ENCODE measurements at regions not wholly inside any gene's neighbourhood (a gene's known extent, or its start where the extent isn't known, plus 50 kb on each side); places are given as distances from the start of the nearest gene placed in this dataset.

GRCh38 chr12:107283652-107284051 is 190.3 kb upstream of the CRY1 start:
- ATAC-seq = no peak

- no peak for ATAC-seq
Observed at GRCh38 chr12:107284692-107285091, 191.3 kb upstream of the CRY1 start.

GRCh38 chr12:107287436-107288413 is 194.4 kb upstream of the CRY1 start:
- no peak for ATAC-seq

- ATAC-seq = no peak
Observed at GRCh38 chr12:107288414-107289127, 195.2 kb upstream of the CRY1 start.

GRCh38 chr12:107291018-107291417 is 197.7 kb upstream of the CRY1 start:
- ATAC-seq = no peak

- peak; percentile 84 for ATAC-seq
Observed at GRCh38 chr12:107296681-107297089, 203.3 kb upstream of the CRY1 start.

- no peak for ATAC-seq
Observed at GRCh38 chr12:107302649-107303341, 209.4 kb upstream of the CRY1 start.

DNA sequence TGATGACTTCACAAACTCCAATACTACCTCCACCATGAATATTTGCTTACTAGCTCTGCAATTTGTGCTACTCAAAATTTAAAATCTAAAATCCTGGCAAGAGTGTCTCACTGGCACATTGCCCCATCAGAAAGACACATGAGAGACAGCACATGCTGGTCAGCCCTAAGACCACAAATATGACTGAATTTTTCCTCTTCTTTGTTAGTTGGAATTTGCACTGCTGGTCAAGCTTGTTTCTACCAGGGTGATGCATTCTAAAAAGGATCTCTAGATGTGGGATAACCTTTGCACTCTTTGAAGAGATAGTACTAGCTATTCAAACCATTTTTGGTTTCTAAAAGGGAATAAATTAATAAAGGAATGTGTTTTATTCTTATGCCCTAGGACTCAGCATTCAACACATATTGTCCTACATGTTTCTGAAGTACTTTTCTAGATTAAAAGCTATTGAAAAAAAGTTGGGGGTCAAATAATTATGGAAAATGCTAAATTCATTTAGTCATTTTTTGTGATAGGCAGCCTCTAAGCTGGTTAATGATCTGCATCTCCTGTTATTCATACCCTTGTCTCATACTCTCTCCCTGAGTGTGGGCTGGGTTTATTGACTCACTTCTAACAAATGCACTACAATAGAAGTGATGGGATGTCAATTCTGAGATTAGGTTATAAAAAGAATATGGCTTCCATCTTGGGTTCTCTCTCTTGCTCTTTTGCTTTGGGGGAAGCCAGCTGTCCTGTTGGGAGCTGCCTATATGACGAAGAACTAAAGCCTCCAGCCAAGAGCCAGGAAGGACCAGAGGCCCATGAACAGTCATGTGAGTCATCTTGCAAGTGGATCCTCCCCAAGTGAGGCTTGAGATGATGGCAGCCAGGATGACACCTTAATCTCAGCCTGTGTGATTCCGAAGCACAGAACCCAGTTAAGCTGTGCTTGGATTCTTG is 211.5 kb upstream of the CRY1 start:
- peak; percentile 59 for ATAC-seq

DNA sequence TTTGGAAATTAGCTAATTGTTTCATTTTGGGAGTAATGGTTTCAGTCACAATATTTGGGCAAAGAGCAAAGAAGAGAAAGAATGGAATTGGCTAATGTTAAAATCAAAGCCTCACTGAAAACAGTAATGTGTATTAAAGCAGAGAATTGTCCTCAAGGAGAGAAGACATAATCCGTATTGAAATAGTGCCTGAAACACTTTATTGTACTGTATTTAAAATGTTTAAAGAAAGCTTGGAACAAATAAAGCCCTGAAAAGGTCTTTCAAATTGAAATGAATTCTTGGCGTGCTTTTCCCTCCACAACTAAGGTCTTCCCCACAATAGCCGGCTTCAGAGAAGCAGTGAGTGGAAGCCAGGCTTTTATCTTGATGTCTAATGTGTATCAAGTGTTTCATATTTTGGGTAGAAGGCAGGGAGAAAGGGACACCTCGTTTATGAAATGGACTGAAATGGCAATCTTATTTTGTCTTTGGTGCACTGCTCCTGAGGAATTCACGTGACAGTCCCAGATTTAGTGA is 212.9 kb upstream of the CRY1 start:
- ATAC-seq = no peak

DNA sequence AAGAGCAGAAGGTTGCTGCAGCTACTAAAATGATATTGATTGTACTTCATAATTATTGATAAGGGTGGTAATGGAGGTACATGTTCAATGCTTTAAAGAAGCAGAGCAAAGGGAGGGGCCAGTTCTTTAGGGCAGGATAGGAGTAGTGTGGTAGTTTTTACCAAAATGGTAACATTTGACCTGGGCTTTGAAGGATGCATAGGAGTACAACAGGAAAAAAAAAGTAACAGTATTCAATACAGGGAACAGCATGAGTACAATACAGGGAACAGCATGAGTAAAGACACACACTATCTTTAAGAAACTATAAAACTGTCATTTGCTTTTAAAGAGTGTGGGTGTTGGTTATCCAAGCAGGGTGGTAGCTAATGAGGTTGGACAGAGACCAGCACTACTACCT is 215.0 kb upstream of the CRY1 start:
- ATAC-seq = no peak

DNA sequence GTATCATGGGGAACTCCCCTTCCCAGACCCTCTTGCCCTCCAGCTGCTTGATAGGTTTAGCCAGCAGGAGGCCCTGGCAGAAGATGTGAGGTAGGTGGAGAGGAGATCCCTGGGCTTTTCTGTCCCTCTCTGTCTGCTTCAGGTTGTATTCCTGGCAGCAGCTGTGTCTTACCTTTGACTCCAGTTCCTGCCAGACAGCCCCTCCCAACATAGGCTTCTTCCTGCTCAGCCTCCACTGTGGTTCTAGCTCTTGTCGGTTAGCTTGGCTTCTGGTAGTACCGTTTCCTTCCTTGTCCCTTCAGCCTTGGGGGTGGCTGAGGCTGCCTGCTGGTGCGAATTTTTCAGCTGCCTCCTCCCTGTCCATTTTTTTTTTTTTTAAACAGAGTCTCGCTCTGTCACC is 215.7 kb upstream of the CRY1 start:
- ATAC-seq = no peak

DNA sequence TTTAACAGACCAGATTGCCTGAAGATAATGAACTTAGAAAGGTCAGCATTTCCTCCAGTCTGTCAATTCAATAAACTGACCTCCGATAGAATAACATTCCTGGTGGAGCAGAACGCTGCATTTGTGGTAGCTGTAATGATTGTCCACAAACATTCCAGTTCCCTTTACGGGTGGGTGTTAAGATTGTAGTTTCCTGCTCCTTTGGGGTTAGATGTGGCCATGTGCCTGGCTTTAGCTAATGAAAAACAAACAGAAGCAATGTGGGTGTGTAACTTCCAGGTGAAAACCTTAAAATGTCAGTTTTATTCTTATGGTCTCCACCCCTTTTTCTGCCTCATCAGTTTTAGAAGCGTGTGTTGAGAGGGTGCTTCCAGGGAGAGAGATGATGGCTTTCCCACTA is 217.3 kb upstream of the CRY1 start:
- ATAC-seq = no peak

DNA sequence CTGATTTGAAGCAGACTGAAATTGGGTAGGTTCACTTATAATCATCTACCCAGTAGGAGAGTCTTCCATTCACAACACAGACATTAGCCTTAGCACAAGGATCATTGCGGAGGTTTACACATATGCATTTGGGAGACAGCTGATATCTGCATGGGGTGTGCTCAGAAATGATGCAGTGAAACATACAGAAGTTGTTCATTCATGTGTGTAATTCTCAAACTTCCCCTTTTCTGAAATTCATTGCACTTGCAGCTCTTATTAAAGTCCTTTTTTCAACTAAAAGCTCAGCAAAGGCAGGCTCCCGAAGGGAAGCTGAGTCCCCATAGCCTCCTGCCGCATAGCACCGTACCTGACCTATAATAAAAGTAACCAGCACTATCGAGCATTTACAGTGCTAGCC is 218.3 kb upstream of the CRY1 start:
- no peak for ATAC-seq

- peak; percentile 84 for ATAC-seq
Observed at GRCh38 chr12:107317751-107318555, 224.6 kb upstream of the CRY1 start.

DNA sequence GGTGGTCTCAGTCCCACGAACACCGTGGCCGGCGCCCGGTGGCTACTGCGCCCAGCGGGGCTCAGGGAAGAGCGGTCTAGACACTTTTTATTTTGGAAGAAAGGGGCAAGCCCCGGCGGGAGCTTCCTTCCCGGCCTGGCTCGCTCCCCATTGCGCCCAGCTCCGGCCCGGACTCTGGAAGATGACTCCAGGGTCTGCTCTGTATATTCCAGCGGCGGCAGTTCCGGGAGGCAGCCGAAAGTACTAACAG is 225.1 kb upstream of the CRY1 start:
- no peak for ATAC-seq

DNA sequence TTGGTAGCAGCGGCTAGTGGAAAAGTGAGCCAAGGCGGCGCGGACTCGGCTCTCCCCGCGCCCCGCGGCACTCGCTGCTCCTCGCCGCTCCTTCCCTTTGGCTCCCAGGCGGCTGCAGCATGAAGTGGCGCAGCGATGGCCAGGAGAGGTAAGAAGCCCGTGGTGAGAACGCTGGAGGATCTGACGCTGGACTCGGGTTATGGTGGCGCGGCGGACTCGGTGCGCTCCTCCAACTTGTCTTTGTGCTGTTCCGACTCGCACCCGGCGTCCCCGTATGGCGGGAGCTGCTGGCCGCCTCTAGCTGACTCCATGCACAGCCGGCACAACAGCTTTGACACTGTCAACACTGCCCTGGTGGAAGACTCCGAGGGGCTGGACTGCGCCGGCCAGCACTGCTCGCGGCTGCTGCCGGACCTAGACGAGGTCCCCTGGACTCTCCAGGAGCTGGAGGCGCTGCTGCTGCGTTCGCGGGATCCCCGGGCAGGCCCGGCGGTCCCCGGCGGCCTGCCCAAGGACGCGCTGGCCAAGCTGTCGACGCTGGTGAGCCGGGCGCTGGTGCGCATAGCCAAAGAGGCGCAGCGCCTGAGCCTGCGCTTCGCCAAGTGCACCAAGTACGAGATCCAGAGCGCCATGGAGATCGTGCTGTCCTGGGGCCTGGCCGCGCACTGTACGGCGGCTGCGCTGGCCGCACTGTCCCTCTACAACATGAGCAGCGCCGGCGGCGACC is 225.6 kb upstream of the CRY1 start:
- peak; percentile 4 for ATAC-seq

DNA sequence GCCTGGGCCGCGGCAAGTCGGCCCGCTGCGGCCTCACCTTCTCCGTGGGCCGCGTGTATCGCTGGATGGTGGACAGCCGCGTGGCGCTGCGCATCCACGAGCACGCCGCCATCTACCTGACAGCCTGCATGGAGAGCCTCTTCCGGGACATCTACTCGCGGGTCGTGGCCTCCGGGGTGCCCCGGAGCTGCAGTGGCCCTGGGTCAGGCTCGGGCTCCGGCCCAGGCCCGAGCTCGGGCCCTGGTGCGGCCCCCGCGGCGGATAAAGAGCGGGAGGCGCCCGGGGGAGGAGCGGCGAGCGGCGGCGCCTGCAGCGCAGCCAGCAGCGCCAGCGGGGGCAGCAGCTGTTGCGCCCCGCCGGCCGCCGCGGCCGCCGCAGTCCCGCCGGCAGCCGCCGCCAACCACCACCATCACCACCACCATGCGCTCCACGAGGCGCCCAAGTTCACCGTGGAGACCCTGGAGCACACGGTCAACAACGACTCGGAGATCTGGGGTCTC is 226.2 kb upstream of the CRY1 start:
- no peak for ATAC-seq

DNA sequence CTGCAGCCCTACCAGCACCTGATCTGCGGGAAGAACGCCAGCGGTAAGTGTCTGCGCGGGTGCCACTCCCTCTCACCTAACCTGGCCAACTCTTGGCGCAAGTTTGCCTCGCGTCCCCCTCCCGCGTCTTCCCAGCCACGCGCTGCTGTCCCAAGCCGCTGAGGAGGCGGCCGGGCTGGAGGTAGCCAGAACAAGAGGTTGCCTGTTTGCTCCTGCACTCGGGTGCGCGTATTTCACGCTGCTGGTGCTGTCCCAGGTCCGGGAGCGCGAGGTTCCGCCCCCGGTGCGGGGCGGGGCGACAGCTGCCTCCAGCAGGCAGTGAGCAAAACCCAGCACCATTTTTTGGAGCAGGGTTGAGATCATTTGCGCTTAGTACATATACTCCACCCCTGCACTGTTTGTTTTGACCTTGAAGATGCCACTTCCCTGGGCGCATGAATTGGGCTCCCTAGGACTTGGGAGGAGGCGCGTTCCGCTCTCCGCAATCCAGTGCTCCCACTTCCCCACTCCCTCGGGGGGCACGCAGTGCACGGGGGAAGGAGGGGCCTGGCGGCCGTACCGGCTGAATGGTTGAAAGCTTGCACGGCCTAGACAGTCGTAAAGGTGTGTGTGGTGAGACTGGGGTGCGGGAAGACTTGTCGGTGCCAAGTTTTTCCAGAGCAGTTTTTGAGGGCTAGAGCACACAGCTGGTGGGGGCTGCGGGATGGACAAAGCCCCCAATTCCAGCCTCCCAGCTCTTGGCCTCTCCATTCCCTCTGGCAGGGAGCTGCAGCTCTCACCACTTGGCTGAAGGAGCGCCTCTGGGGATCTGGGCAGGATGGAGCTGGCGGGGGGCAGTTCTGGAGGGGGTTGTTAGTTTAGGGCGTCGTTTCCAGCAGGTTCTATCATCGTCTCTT is 226.9 kb upstream of the CRY1 start:
- ATAC-seq = peak; percentile 75

DNA sequence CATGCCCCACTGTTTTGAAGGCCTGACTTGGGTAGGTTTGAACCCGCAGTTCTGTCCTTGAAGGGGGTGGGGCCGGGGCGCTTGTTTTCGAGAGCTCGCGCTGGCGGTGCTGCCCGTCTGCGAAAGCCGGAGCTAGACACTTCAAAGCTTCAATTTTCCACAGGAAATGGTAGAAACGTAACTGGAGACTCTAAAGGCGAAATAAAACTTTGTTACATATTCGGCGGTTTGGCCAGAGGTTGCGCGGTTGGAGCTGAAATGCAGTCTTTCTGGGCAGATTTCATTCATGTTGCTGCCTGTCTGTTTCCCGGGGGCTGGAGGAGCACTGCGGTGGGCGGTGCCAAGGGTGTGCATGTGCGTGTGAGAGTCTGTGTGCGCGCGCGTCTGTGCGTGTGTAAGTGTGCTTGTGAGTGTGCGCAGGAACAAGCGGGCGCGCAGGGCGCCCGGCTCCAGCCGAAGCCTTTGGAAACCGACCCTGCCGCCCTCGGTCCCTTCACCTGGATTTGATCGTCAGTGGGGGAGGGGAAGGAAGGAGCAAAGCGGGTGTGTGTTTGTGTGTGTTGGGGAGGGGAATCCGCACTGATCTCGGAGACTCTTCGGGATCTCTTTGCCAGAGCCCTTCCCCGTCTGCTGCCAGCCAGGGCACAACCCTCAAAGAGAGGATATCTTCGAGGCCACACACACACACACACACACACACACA is 227.7 kb upstream of the CRY1 start:
- peak; percentile 25 for ATAC-seq
